HS-27A (cell line): ENCODE measurements at regions not wholly inside any gene's neighbourhood (a gene's known extent, or its start where the extent isn't known, plus 50 kb on each side); places are given as distances from the start of the nearest gene placed in this dataset.
A peak's percentile ranks its signal among the peaks of the same experiment; 100 is the strongest.
"Not testable (repeated sequence)": the region's sequence is repeated elsewhere in the genome, so short reads cannot be mapped to it uniquely, and the experiment has no call there.

ENCODE experiments used
- DNase-seq: peaks from one replicate; pipeline ENCODE4 v3.0.0-alpha.2; 2012; ENCODE audit warnings: low read depth, missing footprints

DNA sequence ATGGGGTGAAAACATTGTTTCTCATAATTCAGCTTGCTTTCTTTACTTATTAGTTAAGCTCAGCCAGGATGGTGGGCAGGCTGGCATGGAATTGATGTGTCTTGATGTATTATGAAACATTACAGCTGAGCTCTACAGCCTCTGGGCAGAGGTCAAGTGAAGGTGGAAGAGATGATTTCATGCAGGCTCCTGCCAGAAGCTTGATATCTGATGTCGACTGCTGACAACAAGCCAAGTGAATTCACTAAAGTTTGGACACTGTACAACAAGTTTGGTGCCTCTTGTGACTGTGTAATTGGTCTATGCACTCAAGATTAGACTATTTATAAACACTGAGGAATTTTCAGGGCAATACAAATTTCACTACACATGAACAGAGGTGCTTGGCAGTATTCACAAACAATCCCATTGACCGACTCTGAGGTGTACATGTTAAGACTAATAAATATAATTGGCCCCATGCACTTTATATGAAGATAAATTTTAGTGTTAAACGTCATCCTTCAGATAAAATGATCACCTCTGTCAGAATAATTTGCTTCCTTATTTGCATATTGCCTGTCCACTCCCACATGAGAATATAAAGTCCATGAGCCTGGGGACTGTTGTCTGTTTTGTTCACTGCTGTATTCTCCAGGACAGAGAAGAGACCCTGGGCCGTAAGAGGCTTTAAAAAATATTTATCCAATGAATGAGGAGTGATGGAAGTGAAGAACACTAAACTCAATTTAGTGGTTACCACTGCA is 612.2 kb downstream of the IQCM start:
- DNase-seq, result no peak

- no peak for DNase-seq
Observed at GRCh38 chr4:149202117-149202516, 613.5 kb downstream of the IQCM start.

- DNase-seq, result no peak
Observed at GRCh38 chr4:149199594-149199993, 616.0 kb downstream of the IQCM start.

DNA sequence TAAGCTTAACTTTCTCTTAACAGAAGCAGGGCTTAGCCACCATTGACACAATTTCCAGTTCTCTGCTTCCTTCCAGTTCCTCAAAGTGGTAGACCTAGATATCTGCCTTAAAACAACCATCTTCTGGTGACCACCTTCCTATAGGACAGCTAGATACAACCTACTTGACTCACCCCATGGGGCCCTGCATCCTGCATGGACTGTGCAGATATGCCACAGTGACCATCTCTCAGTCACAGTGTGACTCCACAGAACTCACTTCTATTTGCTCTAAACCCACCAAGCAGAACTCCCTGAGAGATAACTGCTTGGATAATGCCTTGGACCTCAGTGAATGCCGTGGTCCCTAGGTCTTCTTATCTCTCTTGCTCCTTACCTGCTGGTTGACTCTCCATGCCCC is 621.6 kb downstream of the IQCM start:
- no peak for DNase-seq

- DNase-seq, result no peak
Observed at GRCh38 chr4:149187726-149188125, 627.9 kb downstream of the IQCM start.

DNA sequence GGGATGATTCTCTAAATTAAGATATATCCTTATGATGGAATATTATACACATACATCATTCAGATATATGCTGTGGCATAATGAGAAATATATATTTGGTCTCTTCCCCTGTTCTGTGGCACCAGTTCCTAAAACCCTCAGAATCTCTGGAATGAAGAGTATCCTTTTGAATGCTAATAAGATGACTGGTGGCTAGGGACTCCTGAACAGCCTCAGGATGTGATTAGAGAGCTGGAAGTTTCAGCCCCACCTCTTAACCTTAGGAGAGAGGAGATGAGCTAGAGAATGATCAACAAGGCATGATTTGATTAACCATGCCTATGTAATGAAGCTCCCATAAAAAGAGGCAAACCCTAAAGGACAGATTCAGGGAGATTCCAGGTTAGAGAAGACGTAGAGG is 632.0 kb downstream of the IQCM start:
- no peak for DNase-seq

DNA sequence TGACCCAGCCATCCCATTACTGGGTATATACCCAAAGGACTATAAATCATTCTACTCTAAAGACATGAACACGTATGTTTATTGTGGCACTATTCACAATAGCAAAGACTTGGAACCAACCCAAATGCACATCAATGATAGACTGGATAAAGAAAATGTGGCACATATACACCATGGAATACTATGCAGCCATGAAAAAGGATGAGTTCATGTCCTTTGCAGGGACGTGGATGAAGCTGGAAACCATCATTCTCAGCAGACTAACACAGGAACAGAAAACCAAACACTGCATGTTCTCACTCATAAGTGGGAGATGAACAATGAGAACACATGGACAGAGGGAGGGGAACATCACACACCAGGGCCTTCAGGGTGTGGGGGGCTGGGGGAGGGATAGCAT is 634.2 kb downstream of the IQCM start:
- DNase-seq, result not testable (repeated sequence)

DNA sequence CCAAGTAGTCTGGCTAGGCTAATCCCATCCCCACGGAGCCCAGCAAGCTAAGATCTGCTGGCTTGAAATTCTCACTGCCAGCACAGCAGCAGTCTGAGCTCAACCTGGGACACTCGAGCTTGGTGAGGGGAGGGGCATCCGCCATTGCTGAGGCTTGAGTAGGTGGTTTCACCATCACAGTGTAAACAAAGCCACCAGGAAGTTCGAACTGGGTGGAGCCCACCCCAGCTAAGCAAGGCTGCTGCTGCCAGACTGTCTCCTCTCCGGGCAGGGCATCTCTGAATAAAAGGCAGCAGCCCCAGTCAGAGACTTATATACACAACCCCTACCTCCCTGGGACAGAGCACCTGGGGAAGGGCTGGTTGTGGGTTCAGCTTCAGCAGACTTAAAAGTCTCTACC is 639.6 kb downstream of the IQCM start:
- no peak for DNase-seq

- DNase-seq, result no peak
Observed at GRCh38 chr4:149175549-149175948, 640.1 kb downstream of the IQCM start.

GRCh38 chr4:149173241-149174013 is 642.2 kb downstream of the IQCM start:
- no peak for DNase-seq

DNA sequence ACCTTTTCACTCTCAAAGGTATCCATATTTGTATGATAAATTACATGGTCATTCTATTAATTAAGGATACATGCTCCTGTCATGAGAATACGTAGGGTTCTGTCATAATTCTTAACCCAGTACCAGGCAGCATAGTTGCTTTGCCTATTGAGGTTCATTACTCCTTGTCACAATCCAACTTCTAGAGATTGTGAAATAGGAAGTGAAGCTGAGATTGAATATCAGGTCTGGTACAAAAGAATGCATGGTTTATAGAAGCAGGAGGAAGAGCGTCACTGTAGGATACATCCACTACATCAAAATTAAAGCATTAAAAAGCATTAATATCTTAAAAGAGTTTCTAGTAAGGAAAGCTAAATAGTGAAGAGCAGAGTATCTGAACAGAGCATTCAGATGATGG is 647.0 kb downstream of the IQCM start:
- DNase-seq, result no peak

DNA sequence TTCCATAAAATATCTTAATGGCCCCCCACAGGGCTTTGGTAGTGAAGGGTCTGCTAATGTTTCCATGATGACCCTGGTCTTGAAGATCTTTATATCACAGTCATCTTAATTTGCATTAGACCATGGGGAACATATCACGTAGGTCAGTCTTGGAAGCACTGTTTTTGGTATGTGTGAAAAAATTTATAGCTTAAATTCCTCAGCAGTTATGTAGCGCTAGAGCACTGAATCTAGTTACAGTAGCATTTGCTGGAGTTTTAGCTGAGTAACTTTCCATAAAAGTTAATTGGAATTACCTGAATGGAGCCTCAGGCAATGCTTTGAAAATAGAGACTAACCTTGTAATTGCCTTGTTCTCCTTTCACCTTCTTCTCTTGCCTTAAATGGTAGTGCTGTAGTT is 648.8 kb downstream of the IQCM start:
- no peak for DNase-seq

GRCh38 chr4:149166365-149166764 is 649.3 kb downstream of the IQCM start:
- no peak for DNase-seq

DNA sequence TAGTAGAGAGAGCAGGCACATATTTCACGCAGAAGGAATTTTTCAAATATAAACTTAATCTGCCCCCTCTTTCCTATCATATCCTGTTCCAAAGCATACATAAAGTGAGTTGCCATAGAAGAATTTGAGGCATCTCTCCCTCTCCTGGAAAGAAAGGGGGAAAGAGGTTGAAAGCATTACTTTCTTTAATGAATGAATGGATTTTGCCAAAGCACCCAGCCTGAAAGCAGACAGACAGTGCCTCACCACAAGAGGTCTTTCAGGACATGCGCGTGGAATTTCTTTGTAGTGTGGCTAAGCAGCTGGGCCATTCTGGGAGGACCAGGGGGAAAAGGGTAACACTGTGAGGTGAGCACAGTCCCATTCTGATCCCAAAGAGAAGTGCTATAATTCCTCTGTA is 651.4 kb downstream of the IQCM start:
- DNase-seq, result peak; percentile 93

DNA sequence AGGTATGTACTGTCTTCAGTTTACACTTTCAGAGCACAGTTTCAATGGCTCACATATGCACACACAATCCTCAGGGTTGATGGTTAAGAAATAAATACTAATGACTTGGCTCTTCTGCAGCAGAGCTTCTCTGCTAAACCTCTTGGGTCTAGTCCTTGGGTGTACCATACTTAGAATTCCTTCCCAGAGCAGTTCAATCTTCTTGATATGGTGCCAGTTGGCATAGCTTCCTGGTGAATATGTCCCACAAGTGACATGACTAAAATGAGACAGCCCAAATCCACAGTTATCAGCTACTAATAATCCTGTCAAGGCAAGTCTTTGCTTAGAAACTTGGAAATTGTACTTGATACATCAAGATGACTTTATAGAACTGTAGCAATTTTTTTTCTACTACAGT is 654.4 kb downstream of the IQCM start:
- DNase-seq, result peak; percentile 97

DNA sequence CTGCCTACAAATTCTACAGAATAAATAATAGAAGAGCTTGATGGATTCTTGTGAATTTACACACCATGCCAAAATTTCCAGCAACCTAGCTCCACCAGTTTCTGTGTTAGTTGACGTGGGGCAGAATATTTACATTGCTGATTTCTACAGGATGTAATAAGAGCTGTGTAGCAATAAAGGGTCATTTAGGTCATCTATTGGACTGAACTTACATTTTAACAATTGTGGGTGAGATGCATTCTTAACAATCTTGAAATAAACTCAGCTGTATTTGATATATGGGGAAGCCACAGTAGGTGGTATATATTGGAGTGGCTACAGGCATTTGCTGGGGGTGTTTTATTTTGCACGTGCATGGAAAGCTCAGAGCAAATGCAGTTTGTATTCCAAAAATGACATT is 655.3 kb downstream of the IQCM start:
- DNase-seq, result no peak

DNA sequence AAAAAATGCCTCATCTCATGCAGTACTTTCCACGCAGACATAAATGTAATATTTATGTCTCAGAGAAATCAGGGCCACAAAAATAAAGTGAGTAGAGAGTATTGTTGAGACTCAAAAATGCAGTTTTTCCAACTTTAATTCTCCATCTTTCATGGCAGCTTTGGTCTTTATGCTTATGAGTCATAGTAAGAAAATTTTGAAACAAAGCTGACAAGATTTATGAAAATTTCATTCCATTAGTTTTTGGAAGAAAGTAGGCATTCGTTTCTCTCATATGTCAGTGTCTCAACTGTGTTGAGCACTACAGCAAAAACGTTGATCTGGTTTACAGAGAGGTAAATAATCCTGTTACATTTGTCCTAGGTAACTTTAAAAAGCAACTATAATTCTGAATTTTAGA is 656.8 kb downstream of the IQCM start:
- DNase-seq, result no peak

DNA sequence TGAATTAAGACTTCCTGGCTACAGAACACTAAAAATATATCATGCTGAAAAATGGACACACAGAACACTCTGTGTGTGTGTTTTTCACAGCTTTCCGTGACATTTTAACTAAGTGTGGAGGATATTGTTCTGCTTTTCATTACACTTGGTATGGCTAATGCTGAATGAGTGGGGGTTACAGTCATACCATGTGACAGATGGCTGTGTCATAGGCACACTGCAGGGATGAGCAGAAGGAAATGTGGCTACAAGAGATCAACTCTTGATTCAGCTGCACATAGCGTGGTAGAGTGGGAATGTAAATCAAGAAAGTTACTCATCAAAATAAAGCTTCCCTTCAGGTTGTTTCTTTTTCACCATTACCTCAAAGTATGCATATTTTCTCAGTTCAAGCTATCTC is 669.8 kb downstream of the IQCM start:
- no peak for DNase-seq

DNA sequence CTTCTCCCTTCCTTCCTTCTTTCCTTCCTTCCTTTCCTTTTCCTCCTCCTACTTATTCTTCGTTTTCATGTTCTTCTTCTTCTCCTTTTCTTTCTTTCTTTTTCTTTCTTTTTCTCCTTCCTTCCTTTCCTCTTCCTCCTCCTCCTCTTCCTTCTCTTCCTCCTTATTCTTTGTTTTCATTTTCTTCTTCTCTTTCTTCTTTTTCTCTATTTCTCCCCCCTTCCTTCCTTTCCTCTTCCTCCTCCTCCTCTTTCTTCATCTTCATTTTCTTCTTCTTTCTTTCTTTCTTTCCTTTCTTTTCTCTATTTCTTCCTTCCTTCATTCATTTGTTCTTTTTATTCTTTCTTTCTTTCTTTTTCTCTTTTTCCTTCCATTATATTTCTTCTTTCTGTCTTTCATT is 671.6 kb downstream of the IQCM start:
- no peak for DNase-seq

DNA sequence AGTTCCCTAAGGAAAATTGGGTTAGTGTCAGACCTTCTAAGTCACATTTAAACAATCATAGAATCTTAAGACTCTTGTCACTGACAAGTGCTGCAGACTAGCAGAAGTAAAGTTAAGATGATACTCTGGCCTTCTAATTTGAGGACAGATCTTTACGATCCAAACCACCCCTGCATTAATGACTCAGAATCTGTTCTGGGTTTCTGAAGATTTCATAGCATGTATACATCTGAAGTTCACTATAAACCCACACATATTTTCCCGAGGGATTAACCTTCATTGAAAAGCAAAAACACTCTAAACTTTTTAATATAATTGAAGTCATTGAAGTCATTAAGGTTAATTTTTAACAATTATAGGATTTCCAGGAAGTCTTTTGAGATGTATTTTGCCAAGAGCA is 674.3 kb downstream of the IQCM start:
- DNase-seq, result no peak

GRCh38 chr4:149140841-149141240 is 674.8 kb downstream of the IQCM start:
- DNase-seq, result no peak

DNA sequence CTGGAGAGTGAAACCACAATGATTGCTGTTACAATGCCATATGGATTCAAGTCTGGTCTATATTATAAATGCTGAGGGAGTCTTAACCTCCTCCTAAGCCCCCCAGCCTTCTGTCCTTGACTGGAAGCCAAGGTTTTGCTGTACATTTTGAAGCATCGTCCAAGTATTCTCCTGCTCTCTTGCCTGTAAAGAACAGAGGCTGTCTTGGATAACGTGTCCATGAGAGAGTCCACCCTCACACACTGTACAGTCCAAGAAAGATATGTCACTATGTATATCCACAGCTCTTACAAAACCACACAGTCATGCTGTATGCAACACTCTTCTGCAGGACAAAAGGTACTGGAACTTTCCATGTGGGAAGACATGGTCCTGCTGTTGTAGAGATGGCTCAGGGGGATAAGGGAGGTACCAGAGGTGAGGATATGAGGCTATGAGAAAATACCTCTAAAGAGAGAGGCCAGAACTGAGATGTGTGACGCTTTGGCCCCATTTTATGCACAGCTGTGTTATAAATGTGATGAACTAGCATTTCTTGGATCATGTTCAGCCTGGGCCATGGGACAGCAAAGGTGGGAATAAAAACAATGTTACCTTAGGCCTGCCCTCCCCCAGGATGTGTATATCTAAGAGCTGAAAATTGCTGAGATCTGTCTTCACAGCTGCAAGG is 678.6 kb downstream of the IQCM start:
- no peak for DNase-seq

DNA sequence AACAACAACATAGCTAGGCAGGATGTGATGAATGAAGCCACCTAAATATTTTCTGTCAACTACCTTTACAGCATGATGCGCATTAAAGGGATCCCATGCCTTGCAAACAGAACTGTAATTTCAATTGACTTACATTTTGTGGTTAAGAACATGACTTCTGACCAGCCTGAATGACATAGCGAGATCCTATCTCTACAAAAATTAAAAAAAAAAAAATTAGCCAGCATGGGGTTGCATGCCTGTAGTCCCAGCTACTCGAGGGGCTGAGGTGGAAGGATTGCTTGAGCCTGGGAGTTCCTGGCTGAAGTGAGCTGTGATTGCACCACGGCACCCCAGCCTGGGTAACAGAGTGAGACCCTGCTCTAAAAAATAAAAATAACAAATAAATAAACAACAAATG is 680.6 kb downstream of the IQCM start:
- no peak for DNase-seq
